Neural progenitor cell (in vitro differentiated cells): ENCODE measurements at regions not wholly inside any gene's neighbourhood (a gene's known extent, or its start where the extent isn't known, plus 50 kb on each side); places are given as distances from the start of the nearest gene placed in this dataset.

Experiments used
- EZH2 ChIP-seq: fragments of 200-600 bp; sonication (generic); IDR thresholded peaks from 2 replicates; pipeline ENCODE4 v1.6.1; 2017; ENCODE audit warnings: antibody characterized with exemption, mild to moderate bottlenecking, moderate library complexity
- TF ChIP-seq, protein P1 (sequence below): fragments of 200-600 bp; sonication (generic); IDR thresholded peaks from 2 replicates; pipeline ENCODE4 v1.5.1; 2017; ENCODE audit warnings: antibody characterized with exemption, mild to moderate bottlenecking

DNA sequence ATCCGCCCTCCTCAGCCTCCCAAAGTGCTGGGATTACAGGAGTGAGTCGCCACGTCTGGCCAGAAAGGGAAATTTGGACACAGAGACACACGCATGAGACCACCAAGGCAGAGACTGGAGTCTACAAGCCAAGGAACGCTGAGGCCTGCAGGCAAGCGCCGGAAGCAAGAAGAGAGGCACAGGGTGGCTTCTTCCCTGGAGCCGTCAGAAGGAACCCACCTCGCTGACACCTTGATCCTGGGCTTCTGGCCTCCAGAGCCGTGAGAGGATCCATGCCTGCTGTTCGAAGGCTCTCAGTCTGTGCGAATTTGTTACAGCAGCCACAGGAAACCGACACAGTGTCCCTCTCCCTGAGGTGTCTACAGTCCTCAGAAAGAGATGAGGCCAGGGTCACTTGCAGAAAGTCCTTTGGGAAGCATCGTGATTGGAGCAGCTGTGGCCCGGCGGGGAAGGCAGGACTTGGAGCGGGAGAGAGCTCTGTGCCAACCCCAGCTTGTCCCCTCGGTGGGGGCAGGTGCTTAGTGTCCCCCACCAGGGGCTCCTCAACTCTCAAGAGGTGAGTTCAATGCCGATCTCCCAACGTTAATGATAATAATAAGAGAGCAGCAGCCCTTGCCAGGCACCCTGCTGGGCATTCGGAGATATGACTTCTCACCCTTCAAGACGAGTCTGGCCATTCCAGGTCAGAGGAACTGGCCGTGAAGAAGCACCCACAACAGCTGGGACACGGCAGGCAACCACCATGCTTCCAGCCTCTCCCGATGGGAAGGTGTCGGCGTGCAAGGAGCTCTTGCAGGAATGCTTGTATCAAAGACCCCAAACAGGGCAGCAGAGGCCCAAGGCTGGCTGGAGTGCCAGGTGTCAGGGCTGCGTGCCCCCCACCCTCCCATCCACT is 68.4 kb upstream of the TNRC6C start:
- TF ChIP-seq, protein P1, sequence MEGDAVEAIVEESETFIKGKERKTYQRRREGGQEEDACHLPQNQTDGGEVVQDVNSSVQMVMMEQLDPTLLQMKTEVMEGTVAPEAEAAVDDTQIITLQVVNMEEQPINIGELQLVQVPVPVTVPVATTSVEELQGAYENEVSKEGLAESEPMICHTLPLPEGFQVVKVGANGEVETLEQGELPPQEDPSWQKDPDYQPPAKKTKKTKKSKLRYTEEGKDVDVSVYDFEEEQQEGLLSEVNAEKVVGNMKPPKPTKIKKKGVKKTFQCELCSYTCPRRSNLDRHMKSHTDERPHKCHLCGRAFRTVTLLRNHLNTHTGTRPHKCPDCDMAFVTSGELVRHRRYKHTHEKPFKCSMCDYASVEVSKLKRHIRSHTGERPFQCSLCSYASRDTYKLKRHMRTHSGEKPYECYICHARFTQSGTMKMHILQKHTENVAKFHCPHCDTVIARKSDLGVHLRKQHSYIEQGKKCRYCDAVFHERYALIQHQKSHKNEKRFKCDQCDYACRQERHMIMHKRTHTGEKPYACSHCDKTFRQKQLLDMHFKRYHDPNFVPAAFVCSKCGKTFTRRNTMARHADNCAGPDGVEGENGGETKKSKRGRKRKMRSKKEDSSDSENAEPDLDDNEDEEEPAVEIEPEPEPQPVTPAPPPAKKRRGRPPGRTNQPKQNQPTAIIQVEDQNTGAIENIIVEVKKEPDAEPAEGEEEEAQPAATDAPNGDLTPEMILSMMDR = no peak
- TF ChIP-seq EZH2 = no peak
